Vagina (tissue), 2 donors: ENCODE measurements at regions not wholly inside any gene's neighbourhood (a gene's known extent, or its start where the extent isn't known, plus 50 kb on each side); places are given as distances from the start of the nearest gene placed in this dataset.

Source experiments
- DNase-seq, 2 donors: peaks; one replicate each; pipeline ENCODE4 v3.0.0-alpha.2; 2017; ENCODE audit errors: extremely low spot score in 2 of 2
- H3K27ac ChIP-seq: fragments of 200-600 bp; sonication (generic); one replicate; pipeline ENCODE4 v1.5.1; 2019
- H3K27me3 ChIP-seq: fragments of 200-600 bp; sonication (generic); one replicate; pipeline ENCODE4 v1.5.1; 2019
- H3K36me3 ChIP-seq, 2 donors: fragments of 200-600 bp; sonication (generic); one replicate each; pipeline ENCODE4 v1.5.1; 2017 to 2019
- H3K4me1 ChIP-seq: fragments of 200-600 bp; sonication (generic); one replicate; pipeline ENCODE4 v1.5.1; 2019
- H3K4me3 ChIP-seq, 2 donors: fragments of 200-600 bp; sonication (generic); 1 replicate in 1 of 2; 2 replicates in 1 of 2; pipeline ENCODE4 v1.5.1; 2016 to 2019
- H3K9me3 ChIP-seq: fragments of 200-600 bp; sonication (generic); one replicate; pipeline ENCODE4 v1.5.1; 2019
- POLR2A ChIP-seq, 2 donors: fragments of 450-650 bp; IDR thresholded peaks; one replicate each; pipeline ENCODE4 v1.6.1; 2017; ENCODE audit warnings: antibody characterized with exemption in 2 of 2, mild to moderate bottlenecking in 2 of 2, moderate library complexity in 2 of 2
- POLR2AphosphoS5 ChIP-seq, 2 donors: sonication (generic); formaldehyde crosslinking; IDR thresholded peaks; one replicate each; pipeline ENCODE4 v1.9.0; 2017; ENCODE audit warnings: antibody characterized with exemption in 2 of 2, mild to moderate bottlenecking in 2 of 2, low read depth in 1 of 2; ENCODE audit not compliant: insufficient read depth in 1 of 2
- intact Hi-C: fragments of 100-400 bp; cut with DNase I; formaldehyde crosslinking; loops from one replicate; pipeline ENCODE4 v1.15.1; 2023
- TF ChIP-seq, protein P1 (sequence below), 3 experiments: fragments of 450-650 bp in 2 of 3; fragments of 200-600 bp in 1 of 3; sonication (generic) in 1 of 3; IDR thresholded peaks; one replicate each; pipeline ENCODE4 v1.5.1; 2017 to 2019; ENCODE audit warnings: antibody characterized with exemption in 3 of 3, mild to moderate bottlenecking in 2 of 3, moderate library complexity in 2 of 3

DNA sequence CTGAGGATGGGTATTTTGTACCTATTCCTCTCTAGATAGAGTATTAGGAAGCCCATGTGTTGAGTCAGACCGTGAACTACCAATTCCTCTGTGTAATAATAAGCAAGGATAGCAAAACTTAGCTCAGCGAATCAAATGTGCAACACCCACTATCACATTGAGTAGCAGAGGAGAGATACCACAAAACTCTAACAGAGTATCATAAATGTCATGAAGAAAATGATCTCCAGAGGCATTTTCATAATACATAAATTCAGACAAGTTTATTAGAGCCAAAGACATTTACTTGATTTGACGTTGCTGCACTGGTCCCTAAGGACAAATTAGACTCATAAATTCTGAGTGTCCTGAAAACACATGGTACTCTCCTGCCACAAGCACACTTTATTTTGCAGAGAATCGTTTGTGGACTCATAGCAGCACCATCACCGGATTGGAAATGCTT, 245.2 kb downstream of the HAO1 start:
- no peak for DNase-seq
- intact Hi-C loops, result no loop called here
- no peak overlapping the region for H3K4me3 ChIP-seq

DNA sequence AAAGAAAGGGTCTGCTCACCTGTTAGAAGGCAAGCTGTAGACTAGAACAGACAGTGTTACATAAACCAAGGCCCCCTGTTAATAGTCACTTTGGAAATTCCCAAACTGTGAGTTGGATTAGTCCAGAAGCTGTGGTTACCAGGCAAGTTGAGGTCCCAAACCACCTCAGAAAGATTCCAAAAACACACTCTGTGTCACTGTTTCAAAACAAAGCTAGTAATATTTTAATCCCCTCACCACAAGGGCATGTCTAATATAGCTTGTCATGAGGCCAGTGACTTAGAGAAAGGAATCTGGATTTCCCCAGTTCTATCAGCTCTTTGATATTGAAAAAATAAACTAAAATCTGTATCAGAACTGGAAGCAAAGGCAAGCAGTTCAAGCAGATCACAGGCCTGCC, 244.6 kb downstream of the HAO1 start:
- H3K4me3 ChIP-seq, result no peak overlapping the region
- no peak overlapping the region for H3K27ac ChIP-seq
- H3K9me3 ChIP-seq, result no peaks in the 10 kb centered on the region
- TF ChIP-seq POLR2A (IDR thresholded peaks at IDR 0.05), result no peak
- TF ChIP-seq, protein P1, sequence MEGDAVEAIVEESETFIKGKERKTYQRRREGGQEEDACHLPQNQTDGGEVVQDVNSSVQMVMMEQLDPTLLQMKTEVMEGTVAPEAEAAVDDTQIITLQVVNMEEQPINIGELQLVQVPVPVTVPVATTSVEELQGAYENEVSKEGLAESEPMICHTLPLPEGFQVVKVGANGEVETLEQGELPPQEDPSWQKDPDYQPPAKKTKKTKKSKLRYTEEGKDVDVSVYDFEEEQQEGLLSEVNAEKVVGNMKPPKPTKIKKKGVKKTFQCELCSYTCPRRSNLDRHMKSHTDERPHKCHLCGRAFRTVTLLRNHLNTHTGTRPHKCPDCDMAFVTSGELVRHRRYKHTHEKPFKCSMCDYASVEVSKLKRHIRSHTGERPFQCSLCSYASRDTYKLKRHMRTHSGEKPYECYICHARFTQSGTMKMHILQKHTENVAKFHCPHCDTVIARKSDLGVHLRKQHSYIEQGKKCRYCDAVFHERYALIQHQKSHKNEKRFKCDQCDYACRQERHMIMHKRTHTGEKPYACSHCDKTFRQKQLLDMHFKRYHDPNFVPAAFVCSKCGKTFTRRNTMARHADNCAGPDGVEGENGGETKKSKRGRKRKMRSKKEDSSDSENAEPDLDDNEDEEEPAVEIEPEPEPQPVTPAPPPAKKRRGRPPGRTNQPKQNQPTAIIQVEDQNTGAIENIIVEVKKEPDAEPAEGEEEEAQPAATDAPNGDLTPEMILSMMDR (IDR thresholded peaks at IDR 0.05), result no peak
- no peak for TF ChIP-seq POLR2AphosphoS5 (IDR thresholded peaks at IDR 0.05; ENCODE audit: insufficient read depth in 1 of 2, low read depth in 1 of 2)
- no peaks in the 10 kb centered on the region for H3K27me3 ChIP-seq
- H3K4me1 ChIP-seq, result no peaks in the 10 kb centered on the region
- DNase-seq, result no peak
- intact Hi-C loops, result no loop called here
- no peaks in the 10 kb centered on the region for H3K36me3 ChIP-seq

More for the DNA sequence above, 245.2 kb downstream of the HAO1 start:
- Histone ChIP-seq H3K27ac (no peak overlapping the region), H3K4me1 (no peaks in the 10 kb centered on the region), H3K36me3 (no peaks in the 10 kb centered on the region), H3K27me3 (no peaks in the 10 kb centered on the region), H3K9me3 (no peaks in the 10 kb centered on the region)
- TF ChIP-seq POLR2A (IDR thresholded peaks at IDR 0.05) (no peak), POLR2AphosphoS5 (IDR thresholded peaks at IDR 0.05; ENCODE audit: insufficient read depth in 1 of 2, low read depth in 1 of 2) (no peak)
- TF ChIP-seq, protein P1 (IDR thresholded peaks at IDR 0.05), result no peak

DNA sequence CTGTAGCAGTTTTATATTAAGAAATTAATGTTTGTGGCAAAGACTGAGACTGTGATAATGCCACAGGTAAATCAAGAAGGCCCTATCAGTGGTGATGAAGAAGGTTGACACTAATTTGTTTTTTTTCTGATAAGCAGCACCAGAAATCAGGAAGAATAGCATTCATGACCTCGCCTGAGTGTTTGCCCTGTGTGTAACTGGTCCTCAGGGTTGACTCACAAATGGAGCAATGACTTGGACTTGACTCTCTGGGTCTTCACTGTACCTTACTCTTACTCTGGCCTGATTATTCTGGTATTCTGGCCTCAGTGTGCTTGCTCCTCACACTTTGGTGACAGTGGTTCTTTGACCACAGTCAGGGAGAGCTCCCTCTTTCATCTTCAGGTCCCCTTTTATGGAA, 243.9 kb downstream of the HAO1 start:
- DNase-seq, result no peak
- H3K27me3 ChIP-seq, result no peaks in the 10 kb centered on the region
- intact Hi-C loops, result no loop called here
- TF ChIP-seq, protein P1 (IDR thresholded peaks at IDR 0.05), result no peak
- no peak for TF ChIP-seq POLR2AphosphoS5 (IDR thresholded peaks at IDR 0.05; ENCODE audit: insufficient read depth in 1 of 2, low read depth in 1 of 2)
- no peak for TF ChIP-seq POLR2A (IDR thresholded peaks at IDR 0.05)
- H3K27ac ChIP-seq, result no peak overlapping the region
- no peaks in the 10 kb centered on the region for H3K9me3 ChIP-seq
- H3K4me1 ChIP-seq, result no peaks in the 10 kb centered on the region
- no peak overlapping the region for H3K4me3 ChIP-seq
- no peaks in the 10 kb centered on the region for H3K36me3 ChIP-seq

DNA sequence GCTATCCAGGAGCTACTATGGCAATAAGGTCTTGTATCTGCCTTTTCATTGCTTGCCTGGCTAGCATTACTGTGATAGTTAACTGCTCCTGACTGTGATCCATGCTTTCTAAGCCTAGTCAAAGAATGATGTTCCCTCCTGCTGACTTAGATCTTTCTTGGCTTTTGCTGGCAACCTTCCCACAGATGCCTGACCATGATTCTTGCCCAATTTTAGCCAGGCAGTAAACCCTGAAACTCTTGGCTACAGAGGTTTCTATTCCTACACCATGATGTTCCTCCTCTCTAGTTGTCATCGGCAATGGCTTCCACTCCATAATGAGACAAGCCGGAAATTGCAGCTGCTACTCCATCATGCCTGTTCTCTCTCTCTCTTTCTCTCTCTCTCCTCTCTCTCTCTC, 238.1 kb downstream of the HAO1 start:
- intact Hi-C loops, result no loop called here
- no peaks in the 10 kb centered on the region for H3K9me3 ChIP-seq
- H3K27ac ChIP-seq, result no peak overlapping the region
- no peaks in the 10 kb centered on the region for H3K4me1 ChIP-seq
- TF ChIP-seq, protein P1 (IDR thresholded peaks at IDR 0.05), result no peak
- TF ChIP-seq POLR2AphosphoS5 (IDR thresholded peaks at IDR 0.05; ENCODE audit: insufficient read depth in 1 of 2, low read depth in 1 of 2), result no peak
- TF ChIP-seq POLR2A (IDR thresholded peaks at IDR 0.05), result no peak
- no peak overlapping the region for H3K4me3 ChIP-seq
- no peaks in the 10 kb centered on the region for H3K36me3 ChIP-seq
- DNase-seq, result no peak
- no peaks in the 10 kb centered on the region for H3K27me3 ChIP-seq

DNA sequence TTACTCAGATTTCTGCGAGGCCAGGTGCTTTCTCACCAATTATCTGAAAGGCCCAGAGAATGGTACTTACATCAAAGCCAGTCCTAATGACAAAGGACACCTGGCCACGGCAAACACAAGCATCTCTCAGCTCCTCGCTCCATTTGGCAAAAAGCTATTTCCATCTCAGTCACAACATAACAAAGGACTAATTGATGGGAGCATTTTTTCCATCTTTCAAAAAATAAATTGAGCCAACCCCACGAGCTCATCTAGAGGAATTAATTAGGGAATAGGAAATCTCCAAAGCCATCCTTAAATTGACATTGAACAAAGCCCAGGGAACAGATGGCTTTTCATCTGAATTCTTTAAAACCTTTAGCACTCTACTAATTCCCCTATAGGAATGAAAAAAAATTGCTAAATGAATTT, 236.7 kb downstream of the HAO1 start:
- Histone ChIP-seq H3K9me3 (no peaks in the 10 kb centered on the region), H3K4me1 (no peaks in the 10 kb centered on the region), H3K27me3 (no peaks in the 10 kb centered on the region), H3K4me3 (no peak overlapping the region), H3K27ac (no peak overlapping the region), H3K36me3 (no peaks in the 10 kb centered on the region)
- DNase-seq, result no peak
- TF ChIP-seq POLR2A (IDR thresholded peaks at IDR 0.05), result no peak
- TF ChIP-seq, protein P1 (IDR thresholded peaks at IDR 0.05), result no peak
- TF ChIP-seq POLR2AphosphoS5 (IDR thresholded peaks at IDR 0.05; ENCODE audit: insufficient read depth in 1 of 2, low read depth in 1 of 2), result no peak
- intact Hi-C loops, result no loop called here
